GM12864 (cell line): ENCODE measurements at regions not wholly inside any gene's neighbourhood (a gene's known extent, or its start where the extent isn't known, plus 50 kb on each side); places are given as distances from the start of the nearest gene placed in this dataset.

Source experiments
- DNase-seq: peaks from one replicate; pipeline ENCODE4 v3.0.0-alpha.2; 2011; ENCODE audit warnings: low read depth
- H3K4me3 ChIP-seq: 2 replicates; pipeline ENCODE4 v1.5.1; 2011; ENCODE audit warnings: mild to moderate bottlenecking, low read depth, low read length, control low read depth
- CTCF ChIP-seq: IDR thresholded peaks from 2 replicates; pipeline ENCODE4 v1.5.1; 2011; ENCODE audit warnings: low read depth, mild to moderate bottlenecking, moderate library complexity, low read length, control low read depth, inconsistent platforms; ENCODE audit errors: missing control alignments

DNA sequence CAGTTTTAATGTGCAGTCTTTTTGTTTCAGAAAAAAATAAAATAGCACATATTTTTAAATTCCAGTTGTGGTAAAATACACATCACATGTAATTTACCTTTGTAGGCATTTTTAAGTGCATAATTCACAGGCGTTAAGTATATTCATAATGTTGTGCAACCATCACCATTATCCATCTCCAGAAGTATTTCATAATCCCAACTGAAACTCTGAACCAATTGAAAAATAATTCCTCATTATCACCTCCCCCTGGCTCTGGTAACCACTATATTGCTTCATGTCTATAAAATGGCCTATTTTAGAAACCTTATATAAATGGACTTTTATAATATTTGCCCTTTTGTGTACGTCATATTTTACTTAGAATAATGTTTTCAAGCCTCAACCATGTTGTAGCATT, 756.5 kb upstream of the KLHL1 start:
- no peak for TF ChIP-seq CTCF
- DNase-seq = no peak
- no peak overlapping the region for H3K4me3 ChIP-seq

- no peak for DNase-seq
- H3K4me3 ChIP-seq = no peak overlapping the region
- TF ChIP-seq CTCF = no peak
These were observed 748.5 kb upstream of the KLHL1 start for GRCh38 chr13:70856711-70857110.

GRCh38 chr13:70856025-70856424, 747.8 kb upstream of the KLHL1 start:
- no peak for DNase-seq
- H3K4me3 ChIP-seq = no peak overlapping the region
- no peak for TF ChIP-seq CTCF

DNA sequence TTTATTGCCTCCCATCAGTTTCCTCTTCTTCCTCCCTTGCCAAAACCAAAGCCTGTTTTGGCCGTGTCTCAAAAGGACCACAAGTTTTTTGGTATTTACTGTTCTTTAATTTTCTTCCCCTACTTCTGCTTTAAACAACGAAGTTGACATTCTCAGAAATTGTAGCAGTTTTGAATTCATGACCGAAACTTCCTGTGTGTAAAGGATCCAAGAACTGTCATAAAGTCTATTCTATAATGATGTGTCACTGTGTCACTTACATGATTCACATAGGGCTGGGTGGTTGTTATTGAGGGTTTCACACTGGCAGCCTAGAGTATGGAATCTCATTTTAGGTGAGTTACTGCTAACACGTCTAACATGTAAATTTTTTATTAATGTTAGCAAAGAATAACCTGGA, 741.0 kb upstream of the KLHL1 start:
- DNase-seq = no peak
- TF ChIP-seq CTCF = no peak
- H3K4me3 ChIP-seq = no peak overlapping the region

DNA sequence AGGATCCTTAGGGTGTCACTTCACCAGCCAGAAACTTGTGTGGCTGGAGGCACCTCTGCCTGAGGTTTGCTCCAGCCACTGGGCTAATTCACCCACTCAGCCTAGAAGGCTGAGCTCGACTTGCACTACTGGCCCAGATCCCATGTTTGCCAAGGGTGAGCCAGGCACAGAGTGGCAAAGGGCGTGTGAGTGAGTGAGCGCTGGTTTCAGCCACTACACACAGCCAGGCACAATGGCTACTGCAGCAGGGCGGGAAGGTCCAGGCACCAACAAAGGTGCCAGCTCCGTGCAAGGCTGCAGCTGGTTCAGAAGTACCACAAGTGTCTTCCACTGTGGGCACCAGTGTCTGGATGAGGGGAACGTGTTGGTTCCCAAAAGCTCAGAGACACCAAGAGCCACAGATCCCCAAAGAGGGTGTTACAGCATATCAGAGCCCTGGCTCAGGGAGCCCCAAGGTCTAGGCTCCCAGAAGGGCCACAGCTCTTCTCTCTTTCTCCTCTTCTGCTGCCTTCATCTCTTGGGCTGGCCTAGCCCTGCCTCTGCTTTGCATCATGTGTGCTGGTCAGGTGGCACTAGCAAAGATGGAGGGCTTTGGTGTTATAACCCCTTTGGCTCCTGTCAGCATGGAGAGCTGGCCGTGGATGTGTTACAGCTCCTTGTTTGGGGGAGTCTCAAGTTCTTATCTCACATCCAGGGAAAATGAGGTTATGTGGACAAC, 736.3 kb upstream of the KLHL1 start:
- no peak for TF ChIP-seq CTCF

DNA sequence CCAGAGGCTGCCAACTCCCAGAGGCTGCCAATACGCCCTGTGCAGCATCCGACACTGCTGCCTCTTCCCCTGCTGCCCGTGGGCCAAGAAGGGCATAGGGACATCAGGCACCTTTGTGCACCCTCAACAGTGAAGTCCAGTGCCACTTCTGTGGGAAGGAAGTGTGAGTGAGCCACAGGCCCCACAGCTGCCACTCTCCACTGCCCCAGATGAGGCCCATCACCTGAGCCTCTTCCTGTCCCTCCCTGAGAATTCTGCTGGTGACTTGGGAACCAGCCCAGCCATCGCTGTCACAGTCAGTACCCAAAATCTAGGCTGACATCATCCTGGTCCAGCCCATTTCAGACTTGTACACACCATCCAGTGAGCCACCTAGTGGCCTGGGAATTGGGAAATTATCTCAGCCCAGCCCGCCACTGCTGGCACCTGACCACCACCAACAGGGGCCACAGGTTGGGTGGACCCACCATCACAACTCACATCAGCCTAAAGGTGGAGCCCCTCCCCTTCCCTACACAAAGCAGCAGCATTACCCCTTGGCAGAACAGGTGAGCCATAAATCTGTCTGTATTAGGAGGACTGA, 733.9 kb upstream of the KLHL1 start:
- TF ChIP-seq CTCF = peak; percentile 2
- DNase-seq = no peak

More for the DNA sequence above, 736.3 kb upstream of the KLHL1 start:
- no peak overlapping the region for H3K4me3 ChIP-seq
- no peak for DNase-seq

More for the DNA sequence above, 733.9 kb upstream of the KLHL1 start:
- no peak overlapping the region for H3K4me3 ChIP-seq
